Fibroblast of mammary gland (primary cell): ENCODE measurements at regions not wholly inside any gene's neighbourhood (a gene's known extent, or its start where the extent isn't known, plus 50 kb on each side); places are given as distances from the start of the nearest gene placed in this dataset.
"Not testable (repeated sequence)": the region's sequence is repeated elsewhere in the genome, so short reads cannot be mapped to it uniquely, and the experiment has no call there.

Experiments
- DNase-seq: peaks from one replicate; pipeline ENCODE4 v3.0.0-alpha.2; 2010; ENCODE audit warnings: low read depth
- H3K4me3 ChIP-seq: 2 replicates; pipeline ENCODE4 v1.5.1; 2011; ENCODE audit warnings: low read depth, mild to moderate bottlenecking, low read length, moderate library complexity; ENCODE audit not compliant: control insufficient read depth
- CTCF ChIP-seq: conservative IDR thresholded peaks from 2 replicates; pipeline ENCODE4 v1.5.1; 2011; ENCODE audit warnings: low read depth, low read length, inconsistent platforms; ENCODE audit not compliant: control insufficient read depth, insufficient read depth

GRCh38 chr6:121557146-121557940 is 121.9 kb downstream of the GJA1 start:
- H3K4me3 ChIP-seq = no peak overlapping the region
- TF ChIP-seq CTCF = no peak
- no peak for DNase-seq

GRCh38 chr6:121559611-121560269 is 124.3 kb downstream of the GJA1 start:
- no peak for TF ChIP-seq CTCF

GRCh38 chr6:121560476-121560875 is 125.0 kb downstream of the GJA1 start:
- no peak for TF ChIP-seq CTCF
- no peak overlapping the region for H3K4me3 ChIP-seq
- no peak for DNase-seq

More at GRCh38 chr6:121559611-121560269, 124.3 kb downstream of the GJA1 start:
- no peak overlapping the region for H3K4me3 ChIP-seq
- no peak for DNase-seq

GRCh38 chr6:121563286-121563685 is 127.8 kb downstream of the GJA1 start:
- H3K4me3 ChIP-seq = no peak overlapping the region
- no peak for DNase-seq
- TF ChIP-seq CTCF = no peak

GRCh38 chr6:121564529-121564928 is 129.1 kb downstream of the GJA1 start:
- DNase-seq, H3K4me3 ChIP-seq: not testable (repeated sequence)

GRCh38 chr6:121571455-121571854 is 136.0 kb downstream of the GJA1 start:
- no peak overlapping the region for H3K4me3 ChIP-seq

More at GRCh38 chr6:121571455-121571854, 136.0 kb downstream of the GJA1 start:
- peak; percentile 10 for DNase-seq
- TF ChIP-seq CTCF = no peak
